ENCODE measurements at regions not wholly inside any gene's neighbourhood (a gene's known extent, or its start where the extent isn't known, plus 50 kb on each side); places are given as distances from the start of the nearest gene placed in this dataset.

DNA sequence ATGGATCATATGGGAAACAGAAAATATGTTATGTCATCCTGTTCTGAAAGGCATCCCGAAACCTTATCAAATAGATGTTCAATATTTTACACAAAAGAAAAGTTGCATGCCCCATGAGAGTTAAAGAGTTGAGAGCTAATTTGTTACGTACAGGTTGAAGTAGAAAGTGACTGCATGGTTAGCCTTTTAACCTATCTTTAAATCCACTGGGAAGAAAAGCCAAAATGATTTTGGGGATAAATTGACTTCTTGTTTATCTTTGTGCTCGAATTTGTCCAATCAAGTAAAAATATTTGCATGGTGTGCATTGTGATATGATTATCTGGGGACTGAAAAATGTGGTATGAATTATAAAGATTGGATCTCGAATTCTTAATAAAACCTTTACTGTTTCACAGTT, 230.1 kb downstream of the POSTN start:
- no peak overlapping the region for H3K4ac ChIP-seq (ENCODE audit: low read depth in 1 of 2, low read length in 2 of 2)
- no peak overlapping the region for H2BK15ac ChIP-seq (ENCODE audit: low read depth, poor library complexity, severe bottlenecking)
- no peak overlapping the region for H2AK5ac ChIP-seq (ENCODE audit: low read length, severe bottlenecking)
- no peaks in the 10 kb centered on the region for H3K27me3 ChIP-seq (ENCODE audit: control insufficient read depth in 1 of 2, insufficient read depth in 1 of 2, low read length in 2 of 2)
- no peak overlapping the region for H4K91ac ChIP-seq (ENCODE audit: low read length)
- no peak overlapping the region for H3K4me2 ChIP-seq (ENCODE audit: low read length, poor library complexity, severe bottlenecking)
- no peaks in the 10 kb centered on the region for H3K79me1 ChIP-seq (replicated peaks; ENCODE audit: low read length, poor library complexity, severe bottlenecking)
- no peak overlapping the region for H3K23ac ChIP-seq (ENCODE audit: low read length in 2 of 2)
- H3K4me3 ChIP-seq (ENCODE audit: insufficient read depth in 1 of 2, low read depth in 1 of 2, low read length in 2 of 2), result no peak overlapping the region
- no peak overlapping the region for H2BK120ac ChIP-seq (ENCODE audit: low read depth, low read length)
- no peak overlapping the region for H4K8ac ChIP-seq (ENCODE audit: low read length)
- H3K36me3 ChIP-seq (ENCODE audit: control insufficient read depth in 1 of 2, insufficient read depth in 2 of 2, low read depth in 1 of 2, low read length in 2 of 2), result no peaks in the 10 kb centered on the region
- no peak overlapping the region for H3K18ac ChIP-seq (ENCODE audit: low read depth in 1 of 2, low read length in 2 of 2)
- no peaks in the 10 kb centered on the region for H3K4me1 ChIP-seq (ENCODE audit: control insufficient read depth, insufficient read depth, low read depth, low read length)
- no peak overlapping the region for H2BK5ac ChIP-seq (ENCODE audit: low read depth, low read length, poor library complexity, severe bottlenecking)
- H3K9ac ChIP-seq (ENCODE audit: low read length), result no peak overlapping the region
- no peak overlapping the region for H2BK12ac ChIP-seq (ENCODE audit: low read length in 2 of 2)
- no peak overlapping the region for H3K14ac ChIP-seq (ENCODE audit: low read length in 2 of 2)
- WGBS, result 83% methylated on average over 2 of the region's 4 CpGs
- no peak for DNase-seq
- no peaks in the 10 kb centered on the region for H3K9me3 ChIP-seq (ENCODE audit: control insufficient read depth, low read length)
- no peak overlapping the region for H2AFZ ChIP-seq (ENCODE audit: low read depth, low read length)
- H3K27ac ChIP-seq (ENCODE audit: low read length, poor library complexity, severe bottlenecking), result no peak overlapping the region

- Histone ChIP-seq H3K14ac (ENCODE audit: low read length in 2 of 2) (no peak overlapping the region), H3K9ac (ENCODE audit: low read length) (no peak overlapping the region), H2BK120ac (ENCODE audit: low read depth, low read length) (no peak overlapping the region), H2BK12ac (ENCODE audit: low read length in 2 of 2) (no peak overlapping the region), H3K27ac (ENCODE audit: low read length, poor library complexity, severe bottlenecking) (no peak overlapping the region), H2AFZ (ENCODE audit: low read depth, low read length) (no peak overlapping the region), H3K4me3 (ENCODE audit: insufficient read depth in 1 of 2, low read depth in 1 of 2, low read length in 2 of 2) (no peak overlapping the region), H3K36me3 (ENCODE audit: control insufficient read depth in 1 of 2, insufficient read depth in 2 of 2, low read depth in 1 of 2, low read length in 2 of 2) (no peaks in the 10 kb centered on the region), H3K23ac (ENCODE audit: low read length in 2 of 2) (no peak overlapping the region), H3K18ac (ENCODE audit: low read depth in 1 of 2, low read length in 2 of 2) (peak overlapping the region in 1 of 2 experiments; percentile 49), H3K4me1 (ENCODE audit: control insufficient read depth, insufficient read depth, low read depth, low read length) (no peaks in the 10 kb centered on the region), H3K79me1 (replicated peaks; ENCODE audit: low read length, poor library complexity, severe bottlenecking) (no peaks in the 10 kb centered on the region), H4K8ac (ENCODE audit: low read length) (no peak overlapping the region), H3K4ac (ENCODE audit: low read depth in 1 of 2, low read length in 2 of 2) (no peak overlapping the region), H3K27me3 (ENCODE audit: control insufficient read depth in 1 of 2, insufficient read depth in 1 of 2, low read length in 2 of 2) (no peaks in the 10 kb centered on the region), H3K9me3 (ENCODE audit: control insufficient read depth, low read length) (no peaks in the 10 kb centered on the region), H2BK15ac (ENCODE audit: low read depth, poor library complexity, severe bottlenecking) (no peak overlapping the region), H4K91ac (ENCODE audit: low read length) (no peak overlapping the region), H2AK5ac (ENCODE audit: low read length, severe bottlenecking) (no peak overlapping the region), H2BK5ac (ENCODE audit: low read depth, low read length, poor library complexity, severe bottlenecking) (no peak overlapping the region), H3K4me2 (ENCODE audit: low read length, poor library complexity, severe bottlenecking) (no peak overlapping the region)
- DNase-seq, result no peak
- WGBS, result 92% methylated on average over 3 of the region's 5 CpGs
Observed at GRCh38 chr13:37366044-37366770, 232.4 kb downstream of the POSTN start.

- no peak overlapping the region for H3K23ac ChIP-seq (ENCODE audit: low read length in 2 of 2)
- no peak overlapping the region for H4K8ac ChIP-seq (ENCODE audit: low read length)
- no peak overlapping the region for H3K18ac ChIP-seq (ENCODE audit: low read depth in 1 of 2, low read length in 2 of 2)
- H3K79me1 ChIP-seq (replicated peaks; ENCODE audit: low read length, poor library complexity, severe bottlenecking), result no peaks in the 10 kb centered on the region
- H2BK120ac ChIP-seq (ENCODE audit: low read depth, low read length), result no peak overlapping the region
- H3K27ac ChIP-seq (ENCODE audit: low read length, poor library complexity, severe bottlenecking), result no peak overlapping the region
- H3K27me3 ChIP-seq (ENCODE audit: control insufficient read depth in 1 of 2, insufficient read depth in 1 of 2, low read length in 2 of 2), result no peaks in the 10 kb centered on the region
- H2AK5ac ChIP-seq (ENCODE audit: low read length, severe bottlenecking), result no peak overlapping the region
- no peak overlapping the region for H3K4ac ChIP-seq (ENCODE audit: low read depth in 1 of 2, low read length in 2 of 2)
- no CpG with 5 or more reads among the region's 2 CpGs for WGBS
- H4K91ac ChIP-seq (ENCODE audit: low read length), result no peak overlapping the region
- no peak overlapping the region for H3K9ac ChIP-seq (ENCODE audit: low read length)
- no peak for DNase-seq
- H2AFZ ChIP-seq (ENCODE audit: low read depth, low read length), result no peak overlapping the region
- no peak overlapping the region for H2BK12ac ChIP-seq (ENCODE audit: low read length in 2 of 2)
- no peak overlapping the region for H2BK5ac ChIP-seq (ENCODE audit: low read depth, low read length, poor library complexity, severe bottlenecking)
- no peak overlapping the region for H3K4me3 ChIP-seq (ENCODE audit: insufficient read depth in 1 of 2, low read depth in 1 of 2, low read length in 2 of 2)
- no peaks in the 10 kb centered on the region for H3K4me1 ChIP-seq (ENCODE audit: control insufficient read depth, insufficient read depth, low read depth, low read length)
- H2BK15ac ChIP-seq (ENCODE audit: low read depth, poor library complexity, severe bottlenecking), result no peak overlapping the region
- no peaks in the 10 kb centered on the region for H3K9me3 ChIP-seq (ENCODE audit: control insufficient read depth, low read length)
- H3K14ac ChIP-seq (ENCODE audit: low read length in 2 of 2), result no peak overlapping the region
- no peak overlapping the region for H3K4me2 ChIP-seq (ENCODE audit: low read length, poor library complexity, severe bottlenecking)
- H3K36me3 ChIP-seq (ENCODE audit: control insufficient read depth in 1 of 2, insufficient read depth in 2 of 2, low read depth in 1 of 2, low read length in 2 of 2), result no peaks in the 10 kb centered on the region
Observed at GRCh38 chr13:37365496-37365895, 233.1 kb downstream of the POSTN start.

DNA sequence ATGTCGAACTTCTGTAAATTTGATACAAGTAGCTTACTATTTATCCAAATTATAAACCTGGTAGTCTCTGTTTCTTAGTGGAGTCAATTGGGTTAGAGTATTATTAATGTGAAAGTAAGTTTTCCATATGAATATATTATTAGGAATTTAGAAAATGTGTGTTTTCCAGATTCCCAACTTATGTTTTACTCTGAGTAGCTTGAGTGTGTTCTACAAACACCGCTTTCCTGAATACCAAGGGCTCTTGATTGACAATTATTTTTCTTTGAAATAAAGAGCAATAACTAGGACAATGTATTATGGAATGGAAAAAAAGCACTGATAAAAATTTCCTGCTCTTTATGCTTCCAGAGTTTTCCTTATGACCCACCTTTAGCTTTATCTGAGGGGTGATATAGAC, 233.6 kb downstream of the POSTN start:
- no peaks in the 10 kb centered on the region for H3K27me3 ChIP-seq (ENCODE audit: control insufficient read depth in 1 of 2, insufficient read depth in 1 of 2, low read length in 2 of 2)
- no peak overlapping the region for H2BK12ac ChIP-seq (ENCODE audit: low read length in 2 of 2)
- no peak overlapping the region for H3K9ac ChIP-seq (ENCODE audit: low read length)
- H2BK120ac ChIP-seq (ENCODE audit: low read depth, low read length), result no peak overlapping the region
- no peak overlapping the region for H3K18ac ChIP-seq (ENCODE audit: low read depth in 1 of 2, low read length in 2 of 2)
- no peak overlapping the region for H4K91ac ChIP-seq (ENCODE audit: low read length)
- H2AFZ ChIP-seq (ENCODE audit: low read depth, low read length), result no peak overlapping the region
- H3K23ac ChIP-seq (ENCODE audit: low read length in 2 of 2), result no peak overlapping the region
- WGBS, result no CpG with 5 or more reads among the region's 2 CpGs
- no peak overlapping the region for H3K27ac ChIP-seq (ENCODE audit: low read length, poor library complexity, severe bottlenecking)
- H3K9me3 ChIP-seq (ENCODE audit: control insufficient read depth, low read length), result no peaks in the 10 kb centered on the region
- DNase-seq, result no peak
- no peaks in the 10 kb centered on the region for H3K4me1 ChIP-seq (ENCODE audit: control insufficient read depth, insufficient read depth, low read depth, low read length)
- H3K4ac ChIP-seq (ENCODE audit: low read depth in 1 of 2, low read length in 2 of 2), result no peak overlapping the region
- no peaks in the 10 kb centered on the region for H3K79me1 ChIP-seq (replicated peaks; ENCODE audit: low read length, poor library complexity, severe bottlenecking)
- H3K36me3 ChIP-seq (ENCODE audit: control insufficient read depth in 1 of 2, insufficient read depth in 2 of 2, low read depth in 1 of 2, low read length in 2 of 2), result no peaks in the 10 kb centered on the region
- no peak overlapping the region for H3K4me2 ChIP-seq (ENCODE audit: low read length, poor library complexity, severe bottlenecking)
- no peak overlapping the region for H2BK5ac ChIP-seq (ENCODE audit: low read depth, low read length, poor library complexity, severe bottlenecking)
- no peak overlapping the region for H2AK5ac ChIP-seq (ENCODE audit: low read length, severe bottlenecking)
- H4K8ac ChIP-seq (ENCODE audit: low read length), result no peak overlapping the region
- H2BK15ac ChIP-seq (ENCODE audit: low read depth, poor library complexity, severe bottlenecking), result no peak overlapping the region
- H3K14ac ChIP-seq (ENCODE audit: low read length in 2 of 2), result no peak overlapping the region
- H3K4me3 ChIP-seq (ENCODE audit: insufficient read depth in 1 of 2, low read depth in 1 of 2, low read length in 2 of 2), result no peak overlapping the region
